K562 (cell line): ENCODE measurements at regions not wholly inside any gene's neighbourhood (a gene's known extent, or its start where the extent isn't known, plus 50 kb on each side); places are given as distances from the start of the nearest gene placed in this dataset.
A peak's percentile ranks its signal among the peaks of the same experiment; 100 is the strongest.

ENCODE experiments used
- BRCA1 ChIP-seq, 2 experiments: fragments of 450-650 bp in 1 of 2; sonication (generic) in 1 of 2; formaldehyde crosslinking in 1 of 2; IDR thresholded peaks; 2 replicates each; pipeline versions ENCODE4 v1.5.0 to v1.6.1; 2017 to 2020; ENCODE audit warnings: mild to moderate bottlenecking in 1 of 2, missing genetic modification reagents in 1 of 2
- CTBP1 ChIP-seq: fragments of 450-650 bp; IDR thresholded peaks from 2 replicates; pipeline ENCODE4 v1.6.1; 2016; ENCODE audit warnings: borderline replicate concordance
- EP300 ChIP-seq: IDR thresholded peaks from 2 replicates; pipeline ENCODE4 v1.6.1; 2012; ENCODE audit warnings: low read length, improper control_type of control experiment
- GABPB1 ChIP-seq: sonication (generic); formaldehyde crosslinking; IDR thresholded peaks from 2 replicates; pipeline ENCODE4 v1.8.0; 2022; ENCODE audit warnings: mild to moderate bottlenecking, missing genetic modification reagents
- HDAC2 ChIP-seq: fragments of 450-650 bp; IDR thresholded peaks from 2 replicates; pipeline ENCODE4 v1.6.1; 2016; ENCODE audit warnings: mild to moderate bottlenecking
- KDM4B ChIP-seq, 2 experiments: fragments of 450-650 bp in 1 of 2; sonication (generic) in 1 of 2; IDR thresholded peaks; 2 replicates each; pipeline ENCODE4 v1.6.1; 2016 to 2017; ENCODE audit warnings: borderline replicate concordance in 2 of 2, antibody characterized with exemption in 1 of 2, low read depth in 1 of 2, mild to moderate bottlenecking in 1 of 2
- KLF16 ChIP-seq: IDR thresholded peaks from 2 replicates; pipeline ENCODE4 v1.6.1; 2016; ENCODE audit warnings: antibody characterized with exemption
- PURB ChIP-seq: sonication (generic); formaldehyde crosslinking; IDR thresholded peaks from 2 replicates; pipeline ENCODE4 v1.9.0; 2021; ENCODE audit warnings: low read depth, mild to moderate bottlenecking, missing genetic modification reagents
- RAD51 ChIP-seq: fragments of 450-650 bp; IDR thresholded peaks from 2 replicates; pipeline ENCODE4 v1.7.1; 2016; ENCODE audit warnings: low read depth, mild to moderate bottlenecking, borderline replicate concordance
- ZFP36 ChIP-seq: fragments of 150-350 bp; IDR thresholded peaks from 2 replicates; pipeline ENCODE4 v1.6.1; 2018; ENCODE audit warnings: low read length, low read depth; ENCODE audit not compliant: partially characterized antibody
- TF ChIP-seq, protein P1 (sequence below): fragments of 450-650 bp; formaldehyde crosslinking; conservative IDR thresholded peaks from 2 replicates; pipeline ENCODE4 v1.4.0; 2022; ENCODE audit warnings: mild to moderate bottlenecking, missing genetic modification characterization
- TF ChIP-seq, protein P2 (sequence below): sonication (generic); formaldehyde crosslinking; IDR thresholded peaks from 2 replicates; pipeline ENCODE4 v1.4.0; 2020; ENCODE audit warnings: mild to moderate bottlenecking, missing genetic modification reagents
- TF ChIP-seq, protein P3 (sequence below): sonication (generic); formaldehyde crosslinking; IDR thresholded peaks from 2 replicates; pipeline ENCODE4 v1.8.0; 2022; ENCODE audit warnings: mild to moderate bottlenecking, missing genetic modification reagents, borderline replicate concordance
- TF ChIP-seq, protein P4 (sequence below): sonication (generic); formaldehyde crosslinking; IDR thresholded peaks from 2 replicates; pipeline ENCODE4 v1.8.0; 2022; ENCODE audit warnings: mild to moderate bottlenecking, missing genetic modification reagents

GRCh38 chr1:43044572-43045361 lies 86.1 kb upstream of the SLC2A1 start (continued):
- TF ChIP-seq, protein P1, sequence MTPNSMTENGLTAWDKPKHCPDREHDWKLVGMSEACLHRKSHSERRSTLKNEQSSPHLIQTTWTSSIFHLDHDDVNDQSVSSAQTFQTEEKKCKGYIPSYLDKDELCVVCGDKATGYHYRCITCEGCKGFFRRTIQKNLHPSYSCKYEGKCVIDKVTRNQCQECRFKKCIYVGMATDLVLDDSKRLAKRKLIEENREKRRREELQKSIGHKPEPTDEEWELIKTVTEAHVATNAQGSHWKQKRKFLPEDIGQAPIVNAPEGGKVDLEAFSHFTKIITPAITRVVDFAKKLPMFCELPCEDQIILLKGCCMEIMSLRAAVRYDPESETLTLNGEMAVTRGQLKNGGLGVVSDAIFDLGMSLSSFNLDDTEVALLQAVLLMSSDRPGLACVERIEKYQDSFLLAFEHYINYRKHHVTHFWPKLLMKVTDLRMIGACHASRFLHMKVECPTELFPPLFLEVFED (CRISPR knock-in tag) = no peak
- TF ChIP-seq EP300 (peak; percentile 65), KLF16 (peak; percentile 60; the same call in 1 of the 2 replicates), CTBP1 (peak; percentile 94), GABPB1 (CRISPR knock-in tag) (no peak), RAD51 (no peak), PURB (CRISPR knock-in tag) (no peak), KDM4B (IDR thresholded peaks at IDR 0.05; ENCODE audit: borderline replicate concordance in 2 of 2, low read depth in 1 of 2) (no peak), ZFP36 (peak; percentile 14), BRCA1 (IDR thresholded peaks at IDR 0.05) (no peak), BRCA1 (CRISPR knock-in tag; IDR thresholded peaks at IDR 0.05) (no peak), HDAC2 (peak; percentile 46; the same call in 1 of the 2 replicates)
- TF ChIP-seq, protein P2, sequence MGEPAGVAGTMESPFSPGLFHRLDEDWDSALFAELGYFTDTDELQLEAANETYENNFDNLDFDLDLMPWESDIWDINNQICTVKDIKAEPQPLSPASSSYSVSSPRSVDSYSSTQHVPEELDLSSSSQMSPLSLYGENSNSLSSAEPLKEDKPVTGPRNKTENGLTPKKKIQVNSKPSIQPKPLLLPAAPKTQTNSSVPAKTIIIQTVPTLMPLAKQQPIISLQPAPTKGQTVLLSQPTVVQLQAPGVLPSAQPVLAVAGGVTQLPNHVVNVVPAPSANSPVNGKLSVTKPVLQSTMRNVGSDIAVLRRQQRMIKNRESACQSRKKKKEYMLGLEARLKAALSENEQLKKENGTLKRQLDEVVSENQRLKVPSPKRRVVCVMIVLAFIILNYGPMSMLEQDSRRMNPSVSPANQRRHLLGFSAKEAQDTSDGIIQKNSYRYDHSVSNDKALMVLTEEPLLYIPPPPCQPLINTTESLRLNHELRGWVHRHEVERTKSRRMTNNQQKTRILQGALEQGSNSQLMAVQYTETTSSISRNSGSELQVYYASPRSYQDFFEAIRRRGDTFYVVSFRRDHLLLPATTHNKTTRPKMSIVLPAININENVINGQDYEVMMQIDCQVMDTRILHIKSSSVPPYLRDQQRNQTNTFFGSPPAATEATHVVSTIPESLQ = no peak
- TF ChIP-seq, protein P3, sequence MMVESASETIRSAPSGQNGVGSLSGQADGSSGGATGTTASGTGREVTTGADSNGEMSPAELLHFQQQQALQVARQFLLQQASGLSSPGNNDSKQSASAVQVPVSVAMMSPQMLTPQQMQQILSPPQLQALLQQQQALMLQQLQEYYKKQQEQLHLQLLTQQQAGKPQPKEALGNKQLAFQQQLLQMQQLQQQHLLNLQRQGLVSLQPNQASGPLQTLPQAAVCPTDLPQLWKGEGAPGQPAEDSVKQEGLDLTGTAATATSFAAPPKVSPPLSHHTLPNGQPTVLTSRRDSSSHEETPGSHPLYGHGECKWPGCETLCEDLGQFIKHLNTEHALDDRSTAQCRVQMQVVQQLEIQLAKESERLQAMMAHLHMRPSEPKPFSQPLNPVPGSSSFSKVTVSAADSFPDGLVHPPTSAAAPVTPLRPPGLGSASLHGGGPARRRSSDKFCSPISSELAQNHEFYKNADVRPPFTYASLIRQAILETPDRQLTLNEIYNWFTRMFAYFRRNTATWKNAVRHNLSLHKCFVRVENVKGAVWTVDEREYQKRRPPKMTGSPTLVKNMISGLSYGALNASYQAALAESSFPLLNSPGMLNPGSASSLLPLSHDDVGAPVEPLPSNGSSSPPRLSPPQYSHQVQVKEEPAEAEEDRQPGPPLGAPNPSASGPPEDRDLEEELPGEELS = no peak
- TF ChIP-seq, protein P4, sequence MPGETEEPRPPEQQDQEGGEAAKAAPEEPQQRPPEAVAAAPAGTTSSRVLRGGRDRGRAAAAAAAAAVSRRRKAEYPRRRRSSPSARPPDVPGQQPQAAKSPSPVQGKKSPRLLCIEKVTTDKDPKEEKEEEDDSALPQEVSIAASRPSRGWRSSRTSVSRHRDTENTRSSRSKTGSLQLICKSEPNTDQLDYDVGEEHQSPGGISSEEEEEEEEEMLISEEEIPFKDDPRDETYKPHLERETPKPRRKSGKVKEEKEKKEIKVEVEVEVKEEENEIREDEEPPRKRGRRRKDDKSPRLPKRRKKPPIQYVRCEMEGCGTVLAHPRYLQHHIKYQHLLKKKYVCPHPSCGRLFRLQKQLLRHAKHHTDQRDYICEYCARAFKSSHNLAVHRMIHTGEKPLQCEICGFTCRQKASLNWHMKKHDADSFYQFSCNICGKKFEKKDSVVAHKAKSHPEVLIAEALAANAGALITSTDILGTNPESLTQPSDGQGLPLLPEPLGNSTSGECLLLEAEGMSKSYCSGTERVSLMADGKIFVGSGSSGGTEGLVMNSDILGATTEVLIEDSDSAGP = no peak
- TF ChIP-seq, all 486 proteins: peak for 59
